ENCODE measurements at regions not wholly inside any gene's neighbourhood (a gene's known extent, or its start where the extent isn't known, plus 50 kb on each side); places are given as distances from the start of the nearest gene placed in this dataset.

DNA sequence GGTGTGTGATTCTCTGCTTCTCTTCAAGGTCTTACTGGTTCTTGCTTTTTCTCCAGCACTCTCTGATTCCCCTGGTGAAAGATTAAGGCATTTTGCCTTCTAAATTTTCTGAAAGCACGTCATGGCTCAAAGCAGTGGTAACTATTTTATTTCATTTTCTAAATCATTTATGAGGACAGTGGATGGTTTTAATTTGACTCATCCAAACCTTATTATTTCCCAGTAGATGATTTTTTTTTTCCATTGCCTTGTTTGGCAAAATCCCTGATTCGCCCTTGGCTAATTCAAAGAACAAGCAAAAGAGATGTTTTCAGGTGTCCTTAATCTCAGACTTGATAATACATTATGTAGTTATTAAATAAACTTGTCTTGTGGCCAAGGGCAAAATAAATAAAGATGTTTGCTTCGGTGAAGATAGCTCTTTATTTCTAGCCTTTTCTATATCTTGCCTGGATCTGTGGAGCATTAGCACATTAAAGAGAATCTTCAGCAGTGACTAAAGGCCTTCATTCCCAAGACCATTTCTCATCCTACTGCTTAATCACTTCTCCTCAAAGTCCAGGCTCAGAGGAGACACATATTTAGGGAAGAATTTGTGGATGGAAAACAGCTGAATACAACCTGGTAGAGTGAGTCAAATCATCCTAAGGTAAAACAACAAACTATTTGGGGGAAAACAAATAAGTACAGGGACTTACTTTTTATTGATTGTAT is 359.8 kb downstream of the DUSP10 start:
- TF ChIP-seq, protein P1, sequence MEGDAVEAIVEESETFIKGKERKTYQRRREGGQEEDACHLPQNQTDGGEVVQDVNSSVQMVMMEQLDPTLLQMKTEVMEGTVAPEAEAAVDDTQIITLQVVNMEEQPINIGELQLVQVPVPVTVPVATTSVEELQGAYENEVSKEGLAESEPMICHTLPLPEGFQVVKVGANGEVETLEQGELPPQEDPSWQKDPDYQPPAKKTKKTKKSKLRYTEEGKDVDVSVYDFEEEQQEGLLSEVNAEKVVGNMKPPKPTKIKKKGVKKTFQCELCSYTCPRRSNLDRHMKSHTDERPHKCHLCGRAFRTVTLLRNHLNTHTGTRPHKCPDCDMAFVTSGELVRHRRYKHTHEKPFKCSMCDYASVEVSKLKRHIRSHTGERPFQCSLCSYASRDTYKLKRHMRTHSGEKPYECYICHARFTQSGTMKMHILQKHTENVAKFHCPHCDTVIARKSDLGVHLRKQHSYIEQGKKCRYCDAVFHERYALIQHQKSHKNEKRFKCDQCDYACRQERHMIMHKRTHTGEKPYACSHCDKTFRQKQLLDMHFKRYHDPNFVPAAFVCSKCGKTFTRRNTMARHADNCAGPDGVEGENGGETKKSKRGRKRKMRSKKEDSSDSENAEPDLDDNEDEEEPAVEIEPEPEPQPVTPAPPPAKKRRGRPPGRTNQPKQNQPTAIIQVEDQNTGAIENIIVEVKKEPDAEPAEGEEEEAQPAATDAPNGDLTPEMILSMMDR (conservative IDR thresholded peaks at IDR 0.05; ENCODE audit: low read length), result no peak
- TF ChIP-seq EZH2phosphoT487 (IDR thresholded peaks at IDR 0.05; ENCODE audit: borderline replicate concordance, low read depth, low read length), result no peak
